ENCODE measurements at regions not wholly inside any gene's neighbourhood (a gene's known extent, or its start where the extent isn't known, plus 50 kb on each side); places are given as distances from the start of the nearest gene placed in this dataset.
"Not testable (repeated sequence)": the region's sequence is repeated elsewhere in the genome, so short reads cannot be mapped to it uniquely, and the experiment has no call there.

DNA sequence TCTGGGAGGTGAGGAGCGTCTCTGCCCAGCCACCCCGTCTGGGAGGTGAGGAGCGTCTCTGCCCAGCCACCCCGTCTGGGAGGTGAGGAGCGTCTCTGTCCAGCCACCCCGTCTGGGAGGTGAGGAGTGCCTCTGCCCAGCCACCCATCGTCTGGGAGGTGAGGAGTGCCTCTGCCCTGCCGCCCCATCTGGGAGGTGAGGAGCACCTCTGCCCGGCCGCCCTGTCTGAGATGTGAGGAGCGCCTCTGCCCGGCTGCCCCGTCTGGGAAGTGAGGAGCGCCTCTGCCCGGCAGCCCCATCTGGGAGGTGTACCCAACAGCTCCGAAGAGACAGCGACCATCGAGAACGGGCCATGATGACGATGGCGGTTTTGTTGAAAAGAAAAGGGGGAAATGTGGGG is 482.1 kb upstream of the GNPDA2 start:
- DNase-seq; H3K36me3 ChIP-seq (ENCODE audit: insufficient read depth, low read length); H3K4me3 ChIP-seq (ENCODE audit: low read length); POLR2A ChIA-PET; CTCF ChIA-PET; H3K27me3 Mint-ChIP-seq; H3K4me1 ChIP-seq (ENCODE audit: insufficient read depth, low read length); H3K4me3 Mint-ChIP-seq; H3K27me3 ChIP-seq (ENCODE audit: insufficient read depth, low read length, poor library complexity, severe bottlenecking); H3K27ac Mint-ChIP-seq; H3K27ac ChIP-seq (ENCODE audit: low read depth, low read length); H3K9me3 ChIP-seq (ENCODE audit: low read length); H3K36me3 Mint-ChIP-seq; H3K4me1 Mint-ChIP-seq: not testable (repeated sequence)
- H3K9me3 Mint-ChIP-seq = peaks cover 4 to 26% (median 15%) of the 10 kb centered on the region in 5 donors

DNA sequence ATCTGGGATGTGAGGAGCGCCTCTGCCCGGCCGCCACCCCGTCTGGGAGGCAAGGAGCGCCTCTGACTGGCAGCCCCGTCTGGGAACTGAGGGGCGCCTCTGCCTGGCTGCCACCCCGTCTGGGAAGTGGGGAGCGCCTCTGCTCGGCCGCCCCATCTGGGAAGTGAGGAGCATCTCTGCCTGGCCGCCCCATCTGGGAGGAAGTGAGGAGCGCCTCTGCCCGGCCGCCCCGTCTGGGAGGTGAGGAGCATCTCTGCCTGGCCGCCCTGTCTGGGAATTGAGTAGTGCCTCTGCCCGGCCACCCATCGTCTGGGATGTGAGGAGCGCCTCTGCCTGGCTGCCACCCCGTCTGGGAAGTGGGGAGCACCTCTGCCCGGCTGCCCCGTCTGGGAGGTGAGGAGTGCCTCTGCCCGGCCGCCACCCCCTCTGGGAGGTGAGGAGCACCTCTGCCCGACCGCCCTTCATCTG is 481.5 kb upstream of the GNPDA2 start:
- peaks cover 4 to 23% (median 15%) of the 10 kb centered on the region in 5 donors for H3K9me3 Mint-ChIP-seq
- H3K4me1 Mint-ChIP-seq; H3K4me1 ChIP-seq (ENCODE audit: insufficient read depth, low read length); H3K9me3 ChIP-seq (ENCODE audit: low read length); H3K27me3 Mint-ChIP-seq; H3K27me3 ChIP-seq (ENCODE audit: insufficient read depth, low read length, poor library complexity, severe bottlenecking); H3K4me3 Mint-ChIP-seq; H3K4me3 ChIP-seq (ENCODE audit: low read length); H3K36me3 Mint-ChIP-seq; POLR2A ChIA-PET; H3K27ac ChIP-seq (ENCODE audit: low read depth, low read length); CTCF ChIA-PET; H3K27ac Mint-ChIP-seq; H3K36me3 ChIP-seq (ENCODE audit: insufficient read depth, low read length): not testable (repeated sequence)
- peak in 1 of 5 donors; percentile 42 for DNase-seq

DNA sequence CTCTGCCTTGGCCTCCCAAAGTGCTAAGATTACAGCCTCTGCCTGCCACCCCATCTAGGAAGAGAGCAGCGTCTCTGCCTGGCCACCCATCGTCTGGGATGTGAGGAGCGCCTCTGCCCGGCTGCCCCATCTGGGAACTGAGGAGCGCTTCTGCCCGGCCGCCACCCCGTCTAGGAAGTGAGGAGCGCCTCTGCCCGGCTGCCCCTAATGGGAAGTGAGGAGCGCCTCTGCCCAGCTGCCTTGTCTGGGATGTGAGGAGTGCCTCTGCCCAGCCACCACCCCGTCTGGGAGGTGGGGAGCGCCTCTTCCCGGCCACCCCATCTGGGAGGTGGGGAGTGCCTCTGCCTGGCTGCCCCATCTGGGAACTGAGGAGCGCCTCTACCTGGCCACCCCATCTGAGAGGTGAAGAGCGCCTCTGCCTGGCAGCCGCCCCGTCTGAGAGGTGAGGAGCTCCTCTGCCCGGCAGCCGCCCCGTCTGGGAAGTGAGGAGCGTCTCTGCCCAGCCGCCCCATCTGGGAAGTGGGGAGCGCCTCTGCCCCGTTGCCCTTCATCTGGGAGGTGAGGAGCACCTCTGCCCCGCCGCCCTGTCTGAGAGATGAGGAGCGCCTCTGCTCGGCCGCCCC is 481.0 kb upstream of the GNPDA2 start:
- H3K27ac Mint-ChIP-seq; H3K27me3 ChIP-seq (ENCODE audit: insufficient read depth, low read length, poor library complexity, severe bottlenecking); H3K4me3 Mint-ChIP-seq; H3K4me1 ChIP-seq (ENCODE audit: insufficient read depth, low read length); CTCF ChIA-PET; H3K4me1 Mint-ChIP-seq; H3K4me3 ChIP-seq (ENCODE audit: low read length); H3K36me3 ChIP-seq (ENCODE audit: insufficient read depth, low read length); H3K27ac ChIP-seq (ENCODE audit: low read depth, low read length); H3K9me3 ChIP-seq (ENCODE audit: low read length); H3K36me3 Mint-ChIP-seq; POLR2A ChIA-PET; H3K27me3 Mint-ChIP-seq: not testable (repeated sequence)
- DNase-seq = peak in 1 of 5 donors; percentile 37
- peaks cover 4 to 18% (median 15%) of the 10 kb centered on the region in 5 donors for H3K9me3 Mint-ChIP-seq

DNA sequence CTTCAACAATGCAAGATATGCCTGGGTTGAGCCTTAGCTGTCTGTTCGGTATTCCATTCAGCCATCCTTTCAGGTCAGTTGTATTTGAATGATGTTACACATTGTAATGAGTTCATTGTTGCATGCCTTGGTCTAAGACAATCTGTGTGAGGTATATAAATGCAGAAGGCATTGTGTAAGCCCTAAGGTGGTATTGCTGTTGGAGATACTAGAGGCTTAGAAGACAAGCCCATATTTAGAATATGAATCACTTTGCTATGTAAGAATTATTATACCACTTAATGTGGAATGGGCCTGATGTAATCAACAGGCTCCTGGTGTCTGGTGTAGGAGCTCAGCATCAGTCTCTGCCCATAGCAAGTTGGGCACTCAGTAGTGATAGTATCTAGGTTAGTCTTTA is 473.4 kb upstream of the GNPDA2 start:
- Mint-ChIP-seq H3K4me1 (no peaks in the 10 kb centered on the region), H3K9me3 (peaks cover 0 to 18% (median 2%) of the 10 kb centered on the region in 5 donors), H3K27me3 (no peaks in the 10 kb centered on the region), H3K4me3 (no peak overlapping the region), H3K27ac (no peak overlapping the region), H3K36me3 (no peaks in the 10 kb centered on the region)
- no peak overlapping the region for H3K4me3 ChIP-seq (ENCODE audit: low read length)
- ChIA-PET POLR2A (no interaction called here), CTCF (no interaction called here)
- no peaks in the 10 kb centered on the region for H3K27me3 ChIP-seq (ENCODE audit: insufficient read depth, low read length, poor library complexity, severe bottlenecking)
- no peak for DNase-seq
- H3K9me3 ChIP-seq (ENCODE audit: low read length) = no peaks in the 10 kb centered on the region
- H3K27ac ChIP-seq (ENCODE audit: low read depth, low read length) = no peak overlapping the region
- no peaks in the 10 kb centered on the region for H3K4me1 ChIP-seq (ENCODE audit: insufficient read depth, low read length)
- no peaks in the 10 kb centered on the region for H3K36me3 ChIP-seq (ENCODE audit: insufficient read depth, low read length)

DNA sequence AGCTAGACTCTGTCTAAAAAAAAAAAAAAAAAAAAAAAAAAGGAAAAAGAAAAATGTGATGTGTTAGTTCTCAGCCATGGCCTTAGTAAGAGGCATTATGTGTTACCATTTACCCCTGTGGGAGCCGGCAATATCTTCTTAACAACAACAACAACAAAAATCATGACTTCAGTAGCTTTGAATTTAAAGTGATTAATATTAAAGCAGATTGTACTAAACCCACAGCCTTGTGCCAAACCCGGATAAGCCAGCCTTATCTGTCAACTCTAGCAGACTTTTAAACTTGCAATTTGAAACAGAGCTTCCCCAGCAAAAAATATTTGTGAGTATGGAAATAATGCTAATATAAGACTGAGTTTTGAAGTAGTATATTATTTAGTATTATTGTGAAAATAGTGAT is 462.1 kb upstream of the GNPDA2 start:
- H3K27ac ChIP-seq (ENCODE audit: low read depth, low read length) = no peak overlapping the region
- H3K36me3 ChIP-seq (ENCODE audit: insufficient read depth, low read length) = no peaks in the 10 kb centered on the region
- H3K27me3 ChIP-seq (ENCODE audit: insufficient read depth, low read length, poor library complexity, severe bottlenecking) = no peaks in the 10 kb centered on the region
- Mint-ChIP-seq H3K4me3 (no peak overlapping the region), H3K36me3 (no peaks in the 10 kb centered on the region), H3K4me1 (no peaks in the 10 kb centered on the region), H3K27me3 (no peaks in the 10 kb centered on the region), H3K9me3 (peaks cover 0 to 42% (median 8%) of the 10 kb centered on the region in 5 donors), H3K27ac (no peak overlapping the region)
- H3K4me1 ChIP-seq (ENCODE audit: insufficient read depth, low read length) = no peaks in the 10 kb centered on the region
- H3K9me3 ChIP-seq (ENCODE audit: low read length) = no peaks in the 10 kb centered on the region
- no peak for DNase-seq
- H3K4me3 ChIP-seq (ENCODE audit: low read length) = no peak overlapping the region
- ChIA-PET POLR2A (no interaction called here), CTCF (no interaction called here)

DNA sequence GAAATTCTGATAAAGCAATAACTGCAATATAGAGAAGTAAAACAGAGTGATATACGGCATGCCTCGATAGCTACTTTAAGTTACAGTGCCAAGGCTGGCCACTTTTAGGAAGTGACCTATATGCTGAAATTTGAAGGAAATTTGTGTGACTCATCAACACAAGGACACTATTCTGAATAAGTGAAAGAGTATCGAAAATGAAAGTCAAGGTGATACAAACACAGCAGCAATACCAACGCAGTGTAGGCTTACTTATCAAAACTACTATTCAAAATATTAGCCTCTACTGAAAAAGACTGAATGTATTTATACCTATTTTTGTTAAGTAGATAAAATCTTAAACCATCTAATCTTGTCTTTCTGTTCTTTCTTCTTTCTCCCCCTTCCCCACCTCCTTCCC is 459.9 kb upstream of the GNPDA2 start:
- H3K4me1 ChIP-seq (ENCODE audit: insufficient read depth, low read length) = no peaks in the 10 kb centered on the region
- no peak for DNase-seq
- H3K9me3 Mint-ChIP-seq = peaks cover 0 to 41% (median 8%) of the 10 kb centered on the region in 5 donors
- ChIA-PET POLR2A (no interaction called here), CTCF (no interaction called here)
- H3K36me3 ChIP-seq (ENCODE audit: insufficient read depth, low read length) = no peaks in the 10 kb centered on the region
- H3K36me3 Mint-ChIP-seq = no peaks in the 10 kb centered on the region
- no peak overlapping the region for H3K27ac Mint-ChIP-seq
- H3K4me3 Mint-ChIP-seq = no peak overlapping the region
- H3K4me3 ChIP-seq (ENCODE audit: low read length) = no peak overlapping the region
- no peaks in the 10 kb centered on the region for H3K27me3 ChIP-seq (ENCODE audit: insufficient read depth, low read length, poor library complexity, severe bottlenecking)
- no peaks in the 10 kb centered on the region for H3K9me3 ChIP-seq (ENCODE audit: low read length)
- no peak overlapping the region for H3K27ac ChIP-seq (ENCODE audit: low read depth, low read length)
- no peaks in the 10 kb centered on the region for H3K4me1 Mint-ChIP-seq
- H3K27me3 Mint-ChIP-seq = no peaks in the 10 kb centered on the region

DNA sequence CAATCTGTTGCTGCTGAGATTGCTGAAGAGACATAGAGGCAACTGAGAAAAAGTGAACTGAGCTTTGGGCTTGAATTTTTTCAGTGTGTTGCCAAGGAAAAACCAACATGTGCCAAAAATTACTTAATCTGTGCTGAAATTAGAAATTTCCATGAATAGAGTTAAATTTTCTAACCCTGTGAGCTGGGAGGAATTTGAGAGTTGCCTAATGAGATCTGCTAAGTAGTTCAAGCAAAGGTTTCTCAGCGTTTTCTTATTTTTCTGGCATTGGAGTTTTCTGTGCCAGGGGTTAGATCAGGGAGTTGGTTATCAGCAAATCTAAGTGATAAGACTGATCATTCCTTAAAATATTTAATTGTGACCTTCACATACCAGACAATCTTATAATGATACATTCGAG is 457.5 kb upstream of the GNPDA2 start:
- CTCF ChIA-PET = no interaction called here
- H3K9me3 ChIP-seq (ENCODE audit: low read length) = no peaks in the 10 kb centered on the region
- H3K27me3 ChIP-seq (ENCODE audit: insufficient read depth, low read length, poor library complexity, severe bottlenecking) = no peaks in the 10 kb centered on the region
- no peak overlapping the region for H3K27ac ChIP-seq (ENCODE audit: low read depth, low read length)
- no peaks in the 10 kb centered on the region for H3K27me3 Mint-ChIP-seq
- H3K9me3 Mint-ChIP-seq = peaks cover 0 to 35% (median 8%) of the 10 kb centered on the region in 5 donors
- H3K27ac Mint-ChIP-seq = no peak overlapping the region
- no peak overlapping the region for H3K4me3 Mint-ChIP-seq
- POLR2A ChIA-PET = no interaction called here
- H3K36me3 ChIP-seq (ENCODE audit: insufficient read depth, low read length) = no peaks in the 10 kb centered on the region
- H3K36me3 Mint-ChIP-seq = no peaks in the 10 kb centered on the region
- H3K4me3 ChIP-seq (ENCODE audit: low read length) = no peak overlapping the region
- no peaks in the 10 kb centered on the region for H3K4me1 ChIP-seq (ENCODE audit: insufficient read depth, low read length)
- no peak for DNase-seq
- H3K4me1 Mint-ChIP-seq = no peaks in the 10 kb centered on the region

DNA sequence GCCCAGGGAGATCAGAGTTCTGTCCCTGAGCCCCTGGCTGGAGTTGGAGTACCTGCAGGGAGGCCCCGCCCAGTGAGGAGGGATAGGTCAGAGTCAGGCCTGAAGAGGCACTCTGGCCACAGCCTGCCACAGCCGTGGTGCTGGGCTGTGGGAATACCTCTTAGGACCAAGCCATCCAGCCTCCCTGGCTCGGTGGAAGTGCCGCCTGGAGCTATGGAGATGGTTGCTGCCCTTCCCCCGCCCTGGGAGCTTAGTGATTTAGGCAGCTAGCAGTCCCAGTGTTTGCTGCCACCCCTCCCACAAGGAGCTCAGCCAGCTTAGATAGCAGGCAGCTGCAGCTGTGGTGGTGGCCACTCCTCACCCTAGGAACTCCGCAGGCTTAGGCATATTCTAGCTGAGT is 446.3 kb upstream of the GNPDA2 start:
- Mint-ChIP-seq H3K36me3 (peaks cover 0 to 2% (median 0%) of the 10 kb centered on the region in 3 donors), H3K4me1 (no peaks in the 10 kb centered on the region), H3K4me3 (no peak overlapping the region), H3K27me3 (peaks cover 0 to 1% of the 10 kb centered on the region in 2 donors), H3K9me3 (peaks cover 3 to 36% (median 16%) of the 10 kb centered on the region in 5 donors), H3K27ac (no peak overlapping the region)
- ChIA-PET POLR2A (no interaction called here), CTCF (no interaction called here)
- Histone ChIP-seq H3K27me3 (ENCODE audit: insufficient read depth, low read length, poor library complexity, severe bottlenecking) (no peaks in the 10 kb centered on the region), H3K36me3 (ENCODE audit: insufficient read depth, low read length) (no peaks in the 10 kb centered on the region), H3K4me1 (ENCODE audit: insufficient read depth, low read length) (no peaks in the 10 kb centered on the region), H3K4me3 (ENCODE audit: low read length) (no peak overlapping the region), H3K9me3 (ENCODE audit: low read length) (no peaks in the 10 kb centered on the region), H3K27ac (ENCODE audit: low read depth, low read length) (no peak overlapping the region)
- DNase-seq = no peak

DNA sequence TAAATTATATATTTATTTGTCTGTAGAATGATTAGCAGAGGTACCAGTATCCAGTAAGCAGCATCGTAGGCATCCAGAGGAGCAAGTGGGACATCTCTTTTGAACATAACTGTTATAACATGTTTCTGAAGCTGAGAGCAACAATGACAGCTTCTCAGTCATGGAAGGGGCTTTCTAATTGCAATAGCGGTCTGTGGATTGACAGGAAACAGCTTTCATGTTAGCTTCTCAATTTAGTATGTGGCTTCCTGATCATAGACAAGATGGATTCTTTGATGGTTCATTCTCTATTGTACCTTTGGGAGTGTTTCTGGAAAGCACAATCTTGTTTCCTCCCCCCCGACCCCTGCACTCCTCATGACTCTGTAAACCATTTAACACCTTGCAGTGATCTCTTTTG is 434.6 kb upstream of the GNPDA2 start:
- Histone ChIP-seq H3K27ac (ENCODE audit: low read depth, low read length) (no peak overlapping the region), H3K36me3 (ENCODE audit: insufficient read depth, low read length) (no peaks in the 10 kb centered on the region), H3K27me3 (ENCODE audit: insufficient read depth, low read length, poor library complexity, severe bottlenecking) (no peaks in the 10 kb centered on the region), H3K9me3 (ENCODE audit: low read length) (no peaks in the 10 kb centered on the region), H3K4me1 (ENCODE audit: insufficient read depth, low read length) (no peaks in the 10 kb centered on the region), H3K4me3 (ENCODE audit: low read length) (no peak overlapping the region)
- peaks cover 0 to 42% (median 5%) of the 10 kb centered on the region in 5 donors for H3K9me3 Mint-ChIP-seq
- DNase-seq = no peak
- no peak overlapping the region for H3K27ac Mint-ChIP-seq
- H3K36me3 Mint-ChIP-seq = no peaks in the 10 kb centered on the region
- no peaks in the 10 kb centered on the region for H3K4me1 Mint-ChIP-seq
- CTCF ChIA-PET = no interaction called here
- POLR2A ChIA-PET = no interaction called here
- no peaks in the 10 kb centered on the region for H3K27me3 Mint-ChIP-seq
- no peak overlapping the region for H3K4me3 Mint-ChIP-seq

Measured in CD8-positive, alpha-beta memory T cell (primary cell).